ENCODE measurements at regions not wholly inside any gene's neighbourhood (a gene's known extent, or its start where the extent isn't known, plus 50 kb on each side); places are given as distances from the start of the nearest gene placed in this dataset.

DNA sequence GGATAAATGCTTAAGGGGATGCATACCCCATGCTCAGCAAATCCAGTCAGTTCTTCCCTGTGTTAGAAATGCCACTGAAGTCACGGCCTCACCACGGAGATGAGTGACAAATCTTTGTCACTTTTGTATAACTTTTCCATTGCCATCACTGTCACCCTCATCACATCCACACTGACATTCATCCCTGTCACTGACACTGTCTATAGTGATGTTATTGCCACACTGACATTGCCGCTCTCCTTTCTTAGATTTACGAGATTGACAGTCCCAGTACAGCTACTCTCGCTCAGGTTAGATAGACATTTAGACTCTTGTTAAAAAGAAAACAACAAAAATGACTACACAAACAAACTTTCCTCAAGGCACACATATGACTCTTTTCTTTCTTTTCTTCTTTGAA, 910.7 kb upstream of the CNTN5 start:
- Histone ChIP-seq H2AFZ (ENCODE audit: low read depth, low read length) (peak overlapping the region; percentile 51; the same call in 1 of the 2 replicates), H3K4me2 (ENCODE audit: insufficient read depth, low read length) (no peak overlapping the region), H3K36me3 (ENCODE audit: control insufficient read depth, insufficient read depth, low read length) (no peaks in the 10 kb centered on the region), H3K9me3 (replicated peaks; ENCODE audit: control insufficient read depth, insufficient read depth, low read depth, low read length) (no peaks in the 10 kb centered on the region), H3K79me2 (ENCODE audit: control insufficient read depth, insufficient read depth, low read length) (no peaks in the 10 kb centered on the region), H3K4me1 (replicated peaks in 1 of 2; ENCODE audit: control insufficient read depth in 2 of 2, insufficient read depth in 2 of 2, low read length in 2 of 2) (no peaks in the 10 kb centered on the region), H3K9me1 (ENCODE audit: control insufficient read depth, insufficient read depth, low read length) (no peaks in the 10 kb centered on the region), H4K20me1 (replicated peaks; ENCODE audit: control insufficient read depth, insufficient read depth, low read length) (no peaks in the 10 kb centered on the region), H3K27me3 (ENCODE audit: control insufficient read depth in 2 of 2, insufficient read depth in 2 of 2, low read length in 2 of 2) (no peaks in the 10 kb centered on the region), H3K9ac (ENCODE audit: insufficient read depth in 1 of 2, low read depth in 2 of 2, low read length in 2 of 2) (no peak overlapping the region), H3K27ac (ENCODE audit: extremely low read depth, low read depth, low read length) (no peak overlapping the region), H3K4me3 (no peak overlapping the region)
- WGBS (ENCODE audit: insufficient coverage, low coverage, missing lambda C conversion rate): 60% methylated on average over 5 of the region's 5 CpGs
- TF ChIP-seq NBN (IDR thresholded peaks at IDR 0.05; ENCODE audit: low read depth) (no peak), MEIS2 (IDR thresholded peaks at IDR 0.05; ENCODE audit: partially characterized antibody) (peak; percentile 60)
- TF ChIP-seq, protein P1, sequence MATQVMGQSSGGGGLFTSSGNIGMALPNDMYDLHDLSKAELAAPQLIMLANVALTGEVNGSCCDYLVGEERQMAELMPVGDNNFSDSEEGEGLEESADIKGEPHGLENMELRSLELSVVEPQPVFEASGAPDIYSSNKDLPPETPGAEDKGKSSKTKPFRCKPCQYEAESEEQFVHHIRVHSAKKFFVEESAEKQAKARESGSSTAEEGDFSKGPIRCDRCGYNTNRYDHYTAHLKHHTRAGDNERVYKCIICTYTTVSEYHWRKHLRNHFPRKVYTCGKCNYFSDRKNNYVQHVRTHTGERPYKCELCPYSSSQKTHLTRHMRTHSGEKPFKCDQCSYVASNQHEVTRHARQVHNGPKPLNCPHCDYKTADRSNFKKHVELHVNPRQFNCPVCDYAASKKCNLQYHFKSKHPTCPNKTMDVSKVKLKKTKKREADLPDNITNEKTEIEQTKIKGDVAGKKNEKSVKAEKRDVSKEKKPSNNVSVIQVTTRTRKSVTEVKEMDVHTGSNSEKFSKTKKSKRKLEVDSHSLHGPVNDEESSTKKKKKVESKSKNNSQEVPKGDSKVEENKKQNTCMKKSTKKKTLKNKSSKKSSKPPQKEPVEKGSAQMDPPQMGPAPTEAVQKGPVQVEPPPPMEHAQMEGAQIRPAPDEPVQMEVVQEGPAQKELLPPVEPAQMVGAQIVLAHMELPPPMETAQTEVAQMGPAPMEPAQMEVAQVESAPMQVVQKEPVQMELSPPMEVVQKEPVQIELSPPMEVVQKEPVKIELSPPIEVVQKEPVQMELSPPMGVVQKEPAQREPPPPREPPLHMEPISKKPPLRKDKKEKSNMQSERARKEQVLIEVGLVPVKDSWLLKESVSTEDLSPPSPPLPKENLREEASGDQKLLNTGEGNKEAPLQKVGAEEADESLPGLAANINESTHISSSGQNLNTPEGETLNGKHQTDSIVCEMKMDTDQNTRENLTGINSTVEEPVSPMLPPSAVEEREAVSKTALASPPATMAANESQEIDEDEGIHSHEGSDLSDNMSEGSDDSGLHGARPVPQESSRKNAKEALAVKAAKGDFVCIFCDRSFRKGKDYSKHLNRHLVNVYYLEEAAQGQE (IDR thresholded peaks at IDR 0.05; ENCODE audit: borderline replicate concordance): no peak
- TF ChIP-seq, protein P1 (CRISPR knock-in tag; IDR thresholded peaks at IDR 0.05; ENCODE audit: low read depth): no peak
- TF ChIP-seq, protein P2, sequence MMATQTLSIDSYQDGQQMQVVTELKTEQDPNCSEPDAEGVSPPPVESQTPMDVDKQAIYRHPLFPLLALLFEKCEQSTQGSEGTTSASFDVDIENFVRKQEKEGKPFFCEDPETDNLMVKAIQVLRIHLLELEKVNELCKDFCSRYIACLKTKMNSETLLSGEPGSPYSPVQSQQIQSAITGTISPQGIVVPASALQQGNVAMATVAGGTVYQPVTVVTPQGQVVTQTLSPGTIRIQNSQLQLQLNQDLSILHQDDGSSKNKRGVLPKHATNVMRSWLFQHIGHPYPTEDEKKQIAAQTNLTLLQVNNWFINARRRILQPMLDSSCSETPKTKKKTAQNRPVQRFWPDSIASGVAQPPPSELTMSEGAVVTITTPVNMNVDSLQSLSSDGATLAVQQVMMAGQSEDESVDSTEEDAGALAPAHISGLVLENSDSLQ (IDR thresholded peaks at IDR 0.05): peak; percentile 69
- intact Hi-C loops (cut with micrococcal nuclease): no loop called here
- in situ Hi-C loops (cut with MboI): no loop called here
- ATAC-seq (peak; percentile 39; the same call in 1 of the 3 replicates), DNase-seq (ENCODE audit: extremely low read depth in 1 of 4, low spot score in 3 of 4) (no peak), FAIRE-seq (no peak)
- BruUV-seq (replicated peaks): no TSS peak
- CTCF ChIA-PET (ENCODE audit: low intra/inter-chr PET ratio): no interaction called here
- POLR2A ChIA-PET: no interaction called here

All from K562 (cell line).